ENCODE measurements at regions not wholly inside any gene's neighbourhood (a gene's known extent, or its start where the extent isn't known, plus 50 kb on each side); places are given as distances from the start of the nearest gene placed in this dataset.

DNA sequence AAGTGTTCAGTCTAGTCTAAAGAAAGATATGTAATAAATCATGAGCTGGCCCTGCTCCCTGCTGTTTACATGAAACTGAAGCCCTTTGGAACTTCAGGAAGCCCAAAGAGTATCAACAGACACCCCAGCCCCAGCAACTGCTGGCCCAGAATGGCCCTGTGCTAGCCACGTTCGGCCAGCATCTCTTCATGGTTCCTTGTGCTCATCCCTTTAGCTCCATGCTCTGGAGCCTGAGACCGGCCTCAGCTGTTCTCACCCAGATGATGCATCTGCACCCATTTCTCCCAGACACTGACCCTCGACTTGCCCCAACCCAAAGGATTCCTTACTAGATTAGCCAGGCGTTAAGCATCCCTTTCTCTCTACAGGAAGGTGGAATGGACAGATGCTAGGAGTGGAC, 207.3 kb downstream of the HS3ST3B1 start:
- DNase-seq (ENCODE audit: low read depth) = no peak

DNA sequence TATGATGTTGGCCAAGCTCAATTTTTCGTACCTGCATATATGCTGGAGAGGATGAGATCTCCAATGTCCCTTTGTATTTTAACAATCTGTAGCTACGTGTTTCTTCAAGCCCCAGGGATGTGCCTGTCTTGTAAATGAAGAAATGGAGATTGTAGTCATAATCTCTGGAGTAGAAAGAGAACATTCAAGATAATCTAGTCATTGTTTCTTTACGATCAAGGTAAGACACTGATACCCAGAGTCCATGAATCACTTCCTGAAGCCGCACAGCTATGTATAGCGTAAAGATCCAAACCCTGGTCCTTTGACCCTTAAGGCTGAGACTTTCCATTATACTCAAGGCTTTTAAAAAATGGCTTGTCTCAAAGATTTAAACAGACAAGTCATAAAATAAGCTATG, 205.5 kb downstream of the HS3ST3B1 start:
- DNase-seq (ENCODE audit: low read depth) = no peak

GRCh38 chr17:14505606-14506005, 204.7 kb downstream of the HS3ST3B1 start:
- no peak for DNase-seq (ENCODE audit: low read depth)

DNA sequence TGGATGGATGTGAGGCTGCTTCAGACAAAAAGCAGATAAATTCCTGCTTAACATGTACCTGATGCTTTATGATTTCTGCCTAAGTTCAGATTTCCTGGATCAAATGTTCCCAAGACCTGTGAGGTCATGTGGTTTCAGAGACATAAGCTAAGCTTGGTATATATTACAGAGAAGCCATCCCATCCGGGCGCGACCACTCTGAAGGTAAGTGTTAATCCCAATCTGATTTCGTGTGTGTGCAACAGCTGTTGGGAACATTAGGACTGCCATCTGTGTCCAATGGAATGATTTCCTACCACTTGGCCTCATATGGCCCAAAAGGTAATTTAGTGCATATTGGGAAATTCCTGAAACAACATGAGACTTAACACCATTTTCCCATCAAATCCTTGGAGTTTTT, 199.1 kb downstream of the HS3ST3B1 start:
- no peak for DNase-seq (ENCODE audit: low read depth)

GRCh38 chr17:14498812-14499211, 197.9 kb downstream of the HS3ST3B1 start:
- no peak for DNase-seq (ENCODE audit: low read depth)

DNA sequence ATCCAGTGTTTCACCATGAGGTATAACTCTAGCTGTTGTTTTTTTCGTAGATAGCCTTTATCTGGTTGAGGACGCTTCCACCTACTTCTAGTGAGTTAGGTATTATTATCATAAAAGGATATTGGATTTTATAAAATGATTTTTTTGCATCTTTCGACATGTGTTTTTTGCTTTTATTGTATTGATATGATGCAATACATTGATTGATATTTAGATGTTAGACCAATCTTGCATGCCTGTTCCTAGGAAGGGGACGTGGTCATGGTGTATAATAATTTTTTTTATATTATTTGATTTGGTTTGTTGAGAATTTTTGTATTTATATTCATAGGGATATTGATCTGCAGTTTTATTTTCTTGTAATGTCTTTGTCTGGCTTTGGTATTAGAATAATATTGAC, 193.3 kb downstream of the HS3ST3B1 start:
- DNase-seq (ENCODE audit: low read depth) = no peak

- no peak for DNase-seq (ENCODE audit: low read depth)
Observed at GRCh38 chr17:14489986-14490385, 189.1 kb downstream of the HS3ST3B1 start.

- DNase-seq (ENCODE audit: low read depth) = no peak
Observed at GRCh38 chr17:14488958-14489550, 188.2 kb downstream of the HS3ST3B1 start.

GRCh38 chr17:14487068-14487467, 186.2 kb downstream of the HS3ST3B1 start:
- no peak for DNase-seq (ENCODE audit: low read depth)

DNA sequence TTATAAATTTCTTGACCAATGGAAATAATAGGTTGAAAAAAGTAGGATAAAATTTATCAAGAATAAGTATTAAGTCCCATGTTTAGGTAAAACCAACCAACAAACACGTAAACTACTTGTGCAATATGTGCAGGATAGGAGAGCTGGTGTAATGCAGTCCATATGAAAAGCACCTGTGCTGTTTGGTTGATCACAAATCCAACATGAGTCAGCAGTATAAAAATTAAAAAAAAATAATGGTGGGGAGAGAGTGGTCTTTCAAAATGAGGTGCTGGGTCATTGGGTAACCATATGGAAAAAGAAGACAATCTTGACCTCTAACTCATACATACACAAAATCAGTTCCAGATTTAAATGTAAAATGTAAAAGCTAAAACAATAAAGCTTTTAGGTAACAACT, 181.8 kb downstream of the HS3ST3B1 start:
- DNase-seq (ENCODE audit: low read depth) = no peak

- no peak for DNase-seq (ENCODE audit: low read depth)
Observed at GRCh38 chr17:14481664-14482063, 180.8 kb downstream of the HS3ST3B1 start.

DNA sequence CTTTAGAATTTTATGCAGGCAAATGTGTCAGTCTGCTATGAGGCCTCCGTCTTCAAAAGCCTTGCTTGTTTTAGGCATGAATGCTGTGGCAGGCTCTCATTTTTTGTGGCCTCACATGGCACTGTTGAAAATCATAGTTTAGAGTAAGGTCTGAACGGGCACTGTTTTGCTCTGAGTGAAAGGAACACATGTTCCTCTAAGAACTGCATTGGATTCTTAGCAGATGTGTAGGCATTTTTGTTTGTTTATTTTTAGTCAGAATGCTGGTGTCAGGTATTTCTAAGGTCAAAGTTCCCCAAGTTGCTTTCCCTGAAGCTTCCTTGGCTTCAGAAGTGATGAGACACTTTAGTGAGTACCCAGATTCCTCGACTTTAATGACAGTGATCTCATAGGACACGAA, 173.7 kb downstream of the HS3ST3B1 start:
- peak; percentile 9 for DNase-seq (ENCODE audit: low read depth)

GRCh38 chr17:14471052-14471451, 170.2 kb downstream of the HS3ST3B1 start:
- DNase-seq (ENCODE audit: low read depth) = peak; percentile 49

DNA sequence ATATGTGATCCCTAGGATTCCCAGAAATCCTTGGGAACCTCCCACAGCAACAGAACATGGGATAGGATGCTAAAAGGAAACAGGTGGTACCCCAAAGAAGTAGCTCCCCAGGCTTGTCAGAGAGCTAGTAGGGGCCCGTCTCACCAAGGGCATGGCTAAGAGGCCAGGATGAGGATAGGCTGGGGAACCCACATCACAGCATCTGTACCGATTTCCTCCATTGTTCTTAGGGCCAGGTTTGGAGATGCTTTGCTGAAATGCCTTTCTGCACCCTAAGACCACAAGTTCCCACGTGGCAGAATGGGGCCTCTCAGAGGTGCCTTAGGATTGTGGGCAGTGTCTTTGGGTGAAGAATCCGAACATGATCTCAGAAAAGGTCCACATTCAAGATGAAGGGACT, 169.5 kb downstream of the HS3ST3B1 start:
- DNase-seq (ENCODE audit: low read depth) = peak; percentile 2

- DNase-seq (ENCODE audit: low read depth) = peak; percentile 8
Observed at GRCh38 chr17:14469971-14470370, 169.1 kb downstream of the HS3ST3B1 start.

GRCh38 chr17:14468858-14469257, 168.0 kb downstream of the HS3ST3B1 start:
- DNase-seq (ENCODE audit: low read depth) = no peak

GRCh38 chr17:14461227-14461548, 160.3 kb downstream of the HS3ST3B1 start:
- DNase-seq (ENCODE audit: low read depth) = no peak

DNA sequence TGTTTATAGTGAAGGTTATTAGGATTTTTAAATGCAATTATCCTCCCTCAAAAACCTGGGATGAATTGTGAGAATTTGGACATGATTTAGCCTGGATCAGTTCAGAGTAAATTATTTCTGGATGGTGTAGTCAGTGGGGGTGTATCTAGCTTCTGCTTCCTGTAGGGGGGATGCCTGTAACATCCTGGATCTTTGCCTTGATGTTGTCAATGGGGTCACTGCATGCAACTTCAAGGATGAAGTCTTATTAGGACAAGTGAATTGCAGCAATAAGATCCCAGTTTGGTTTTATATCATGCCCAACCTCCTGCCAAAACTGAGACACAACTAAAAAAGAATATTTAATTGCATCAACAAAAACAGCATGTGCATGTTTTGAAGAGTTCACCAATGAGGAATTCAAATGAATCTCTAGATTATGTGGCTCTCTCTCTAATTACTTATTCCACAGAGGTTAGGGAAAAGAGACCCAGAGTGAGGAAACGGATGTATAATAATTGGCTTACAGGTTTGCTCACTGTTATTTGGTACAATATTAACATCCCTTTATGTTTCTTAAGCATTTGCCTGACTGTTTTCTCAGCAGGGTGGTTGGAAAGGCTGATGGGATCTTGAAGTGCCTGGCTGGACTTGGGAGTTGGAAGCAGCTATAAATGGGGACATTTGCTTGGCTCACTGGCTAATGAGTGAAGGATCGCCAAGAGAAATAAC, 159.8 kb downstream of the HS3ST3B1 start:
- DNase-seq (ENCODE audit: low read depth) = no peak

GRCh38 chr17:14459955-14460354, 159.1 kb downstream of the HS3ST3B1 start:
- no peak for DNase-seq (ENCODE audit: low read depth)

GRCh38 chr17:14458724-14459123, 157.8 kb downstream of the HS3ST3B1 start:
- DNase-seq (ENCODE audit: low read depth) = no peak

DNA sequence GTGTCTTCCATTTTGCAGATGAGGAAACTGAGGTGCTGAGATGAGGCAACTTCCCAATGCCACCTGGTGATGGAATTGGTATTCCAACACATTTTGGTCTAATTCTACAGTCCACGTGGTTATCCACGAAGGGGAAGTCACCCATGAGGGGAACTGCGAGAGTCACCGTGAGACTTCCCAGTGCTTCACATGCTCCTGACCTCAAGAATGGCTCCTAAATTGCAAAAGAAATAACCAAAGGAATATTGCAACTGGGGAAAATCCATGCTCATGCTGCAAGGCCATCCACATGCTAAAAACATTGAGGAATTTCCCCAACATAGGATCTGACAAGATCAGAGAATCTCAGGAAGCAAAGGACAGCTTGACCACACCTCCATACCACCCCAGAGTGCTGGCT, 153.9 kb downstream of the HS3ST3B1 start:
- DNase-seq (ENCODE audit: low read depth) = no peak

DNA sequence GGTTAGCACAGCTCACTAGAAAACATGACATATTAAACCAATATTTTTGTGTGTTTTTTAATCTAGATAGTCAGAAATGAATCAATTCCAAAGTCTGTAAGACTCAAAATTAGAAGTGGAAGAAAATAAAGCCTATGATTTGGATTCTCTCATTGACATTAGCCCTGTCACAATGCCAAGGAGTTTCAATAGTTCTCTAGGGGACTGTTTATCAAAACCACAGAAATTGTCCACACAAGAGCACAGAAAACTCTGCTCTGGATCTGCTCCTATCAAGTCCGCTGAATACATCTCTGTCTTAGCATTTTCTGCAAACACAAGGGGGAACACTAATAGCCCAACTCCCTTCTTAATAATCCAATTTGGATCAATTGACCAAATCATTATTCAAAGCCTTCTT, 152.0 kb downstream of the HS3ST3B1 start:
- no peak for DNase-seq (ENCODE audit: low read depth)

DNA sequence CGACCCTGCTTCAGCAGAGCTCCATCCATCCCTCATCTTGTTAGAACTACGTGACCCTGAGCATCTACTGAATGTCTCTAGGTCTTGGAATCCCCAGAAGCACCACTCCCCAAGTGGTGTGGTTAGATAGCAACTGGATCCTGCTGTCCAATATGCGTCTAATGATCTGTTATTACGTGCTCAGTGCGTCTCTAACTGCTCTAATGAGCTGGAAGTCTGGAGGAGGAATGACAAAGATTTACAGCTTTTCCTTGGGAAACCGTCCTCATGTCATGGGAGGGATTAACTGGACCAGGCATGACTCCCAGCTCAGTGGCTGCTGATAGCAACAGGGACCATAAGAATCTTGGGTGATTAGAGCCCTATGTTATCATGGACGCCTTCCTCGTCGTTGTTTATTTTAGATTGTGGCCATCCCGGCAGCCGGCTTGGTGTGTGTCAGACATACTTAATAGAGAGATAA, 150.9 kb downstream of the HS3ST3B1 start:
- no peak for DNase-seq (ENCODE audit: low read depth)

Data from myocyte (in vitro differentiated cells).